D721Med (cell line): ENCODE measurements at regions not wholly inside any gene's neighbourhood (a gene's known extent, or its start where the extent isn't known, plus 50 kb on each side); places are given as distances from the start of the nearest gene placed in this dataset.
"Not testable (repeated sequence)": the region's sequence is repeated elsewhere in the genome, so short reads cannot be mapped to it uniquely, and the experiment has no call there.

ENCODE experiments used
- DNase-seq: peaks from one replicate; pipeline ENCODE4 v3.0.0; 2011; ENCODE audit warnings: low spot score; ENCODE audit not compliant: insufficient read length
- FAIRE-seq: peaks from 2 replicates; lab custom pipeline; 2011; peaks lifted over from hg19 to GRCh38; lab: Jason Lieb, UNC
- TF ChIP-seq, protein P1 (sequence below): IDR thresholded peaks from 2 replicates; pipeline ENCODE4 v1.5.1; 2012; ENCODE audit warnings: mild to moderate bottlenecking, control low read depth; ENCODE audit not compliant: insufficient read depth; ENCODE audit errors: missing control alignments

GRCh38 chr6:101146389-101146788 is 247.1 kb upstream of the GRIK2 start:
- TF ChIP-seq, protein P1, sequence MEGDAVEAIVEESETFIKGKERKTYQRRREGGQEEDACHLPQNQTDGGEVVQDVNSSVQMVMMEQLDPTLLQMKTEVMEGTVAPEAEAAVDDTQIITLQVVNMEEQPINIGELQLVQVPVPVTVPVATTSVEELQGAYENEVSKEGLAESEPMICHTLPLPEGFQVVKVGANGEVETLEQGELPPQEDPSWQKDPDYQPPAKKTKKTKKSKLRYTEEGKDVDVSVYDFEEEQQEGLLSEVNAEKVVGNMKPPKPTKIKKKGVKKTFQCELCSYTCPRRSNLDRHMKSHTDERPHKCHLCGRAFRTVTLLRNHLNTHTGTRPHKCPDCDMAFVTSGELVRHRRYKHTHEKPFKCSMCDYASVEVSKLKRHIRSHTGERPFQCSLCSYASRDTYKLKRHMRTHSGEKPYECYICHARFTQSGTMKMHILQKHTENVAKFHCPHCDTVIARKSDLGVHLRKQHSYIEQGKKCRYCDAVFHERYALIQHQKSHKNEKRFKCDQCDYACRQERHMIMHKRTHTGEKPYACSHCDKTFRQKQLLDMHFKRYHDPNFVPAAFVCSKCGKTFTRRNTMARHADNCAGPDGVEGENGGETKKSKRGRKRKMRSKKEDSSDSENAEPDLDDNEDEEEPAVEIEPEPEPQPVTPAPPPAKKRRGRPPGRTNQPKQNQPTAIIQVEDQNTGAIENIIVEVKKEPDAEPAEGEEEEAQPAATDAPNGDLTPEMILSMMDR, result no peak
- DNase-seq, result no peak
- FAIRE-seq, result no peak

DNA sequence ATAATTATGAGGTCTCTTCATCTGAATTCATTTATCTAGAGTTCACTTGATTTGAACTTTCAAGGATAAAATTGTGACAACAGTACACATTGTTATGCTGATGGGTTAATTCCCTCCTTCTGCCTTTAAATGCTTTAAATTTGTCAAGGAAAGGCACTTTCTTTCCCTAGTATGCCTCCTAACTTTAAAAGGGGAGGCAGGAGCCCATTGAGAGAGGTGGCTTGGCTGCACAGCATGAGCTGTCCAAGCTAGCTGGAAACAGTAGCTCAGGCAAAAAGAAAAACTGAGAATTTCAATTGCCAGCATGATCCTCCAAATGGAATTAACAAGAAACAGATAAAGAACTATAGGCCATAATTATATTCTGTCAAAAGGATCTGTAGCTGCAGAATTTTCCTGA is 243.3 kb upstream of the GRIK2 start:
- no peak for FAIRE-seq
- DNase-seq, result no peak
- TF ChIP-seq, protein P1, result no peak

DNA sequence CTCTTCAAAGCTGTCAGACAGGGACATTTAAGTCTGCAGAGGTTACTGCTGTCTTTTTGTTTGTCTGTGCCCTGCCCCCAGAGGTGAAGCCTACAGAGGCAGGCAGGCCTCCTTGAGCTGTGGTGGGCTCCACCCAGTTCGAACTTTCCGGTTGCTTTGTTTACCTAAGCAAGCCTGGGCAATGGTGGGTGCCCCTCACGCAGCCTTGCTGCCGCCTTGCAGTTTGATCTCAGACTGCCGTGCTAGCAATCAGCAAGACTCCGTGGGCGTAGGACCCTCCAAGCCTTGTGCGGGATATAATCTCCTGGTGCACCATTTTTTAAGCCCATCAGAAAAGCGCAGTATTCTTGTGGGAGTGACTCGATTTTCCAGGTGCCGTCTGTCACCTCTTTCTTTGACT is 235.9 kb upstream of the GRIK2 start:
- not testable (repeated sequence) for FAIRE-seq

GRCh38 chr6:101163611-101164010 is 229.9 kb upstream of the GRIK2 start:
- no peak for FAIRE-seq
- no peak for DNase-seq
- TF ChIP-seq, protein P1, result no peak

More for the DNA sequence above, 235.9 kb upstream of the GRIK2 start:
- DNase-seq, result not testable (repeated sequence)

- DNase-seq, result no peak
Measured at GRCh38 chr6:101167638-101168037, 225.9 kb upstream of the GRIK2 start.

DNA sequence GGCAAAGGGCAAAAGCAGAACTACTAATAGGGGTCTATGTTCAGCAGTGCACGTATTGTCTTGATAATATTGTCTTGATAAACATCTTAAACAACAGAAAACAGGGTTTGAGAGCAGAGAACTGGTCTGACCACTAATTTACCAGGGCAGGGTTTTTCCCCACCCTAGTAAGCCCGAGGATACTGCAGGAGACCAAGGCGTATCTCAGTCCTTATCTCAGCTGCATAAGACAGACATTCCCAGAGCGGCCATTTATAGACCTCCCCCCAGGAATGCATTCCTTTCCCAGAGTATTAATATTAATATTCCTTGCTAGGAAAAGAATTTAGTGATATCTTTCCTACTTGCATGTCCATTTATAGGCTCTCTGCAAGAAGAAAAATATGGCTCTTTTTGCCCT is 222.5 kb upstream of the GRIK2 start:
- FAIRE-seq, DNase-seq: not testable (repeated sequence)

More at GRCh38 chr6:101167638-101168037, 225.9 kb upstream of the GRIK2 start:
- TF ChIP-seq, protein P1, result no peak
- no peak for FAIRE-seq

DNA sequence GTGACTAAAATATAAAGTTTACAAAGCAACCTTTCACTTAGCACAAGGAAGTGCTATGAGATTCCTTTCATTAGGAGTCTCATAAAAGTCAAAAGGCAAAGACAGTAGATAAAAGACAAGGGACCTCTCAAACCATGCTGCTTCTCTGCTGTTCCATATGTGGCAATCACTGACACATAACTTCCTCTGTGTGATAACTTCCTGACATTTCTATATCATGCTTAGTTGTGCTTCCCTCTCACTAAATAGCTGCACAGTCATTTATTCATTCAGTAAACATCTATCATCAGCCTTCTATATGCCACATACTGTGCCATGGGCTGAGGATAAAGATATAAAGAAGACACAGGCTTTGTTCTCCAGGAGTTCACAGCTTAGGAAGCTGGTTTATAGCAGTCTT is 214.8 kb upstream of the GRIK2 start:
- TF ChIP-seq, protein P1, result no peak
- DNase-seq, result no peak
- FAIRE-seq, result no peak

- FAIRE-seq (no peak), DNase-seq (no peak)
- TF ChIP-seq, protein P1, result no peak
Measured at GRCh38 chr6:101181006-101181405, 212.5 kb upstream of the GRIK2 start.

- DNase-seq, FAIRE-seq: not testable (repeated sequence)
Measured at GRCh38 chr6:101188285-101188798, 205.2 kb upstream of the GRIK2 start.
